ENCODE measurements at regions not wholly inside any gene's neighbourhood (a gene's known extent, or its start where the extent isn't known, plus 50 kb on each side); places are given as distances from the start of the nearest gene placed in this dataset.

- no peak overlapping the region for H3K27ac ChIP-seq
- no peak overlapping the region for H3K4me3 ChIP-seq
Measured at GRCh38 chr12:125399489-125399888, 334.3 kb downstream of the AACS start.

DNA sequence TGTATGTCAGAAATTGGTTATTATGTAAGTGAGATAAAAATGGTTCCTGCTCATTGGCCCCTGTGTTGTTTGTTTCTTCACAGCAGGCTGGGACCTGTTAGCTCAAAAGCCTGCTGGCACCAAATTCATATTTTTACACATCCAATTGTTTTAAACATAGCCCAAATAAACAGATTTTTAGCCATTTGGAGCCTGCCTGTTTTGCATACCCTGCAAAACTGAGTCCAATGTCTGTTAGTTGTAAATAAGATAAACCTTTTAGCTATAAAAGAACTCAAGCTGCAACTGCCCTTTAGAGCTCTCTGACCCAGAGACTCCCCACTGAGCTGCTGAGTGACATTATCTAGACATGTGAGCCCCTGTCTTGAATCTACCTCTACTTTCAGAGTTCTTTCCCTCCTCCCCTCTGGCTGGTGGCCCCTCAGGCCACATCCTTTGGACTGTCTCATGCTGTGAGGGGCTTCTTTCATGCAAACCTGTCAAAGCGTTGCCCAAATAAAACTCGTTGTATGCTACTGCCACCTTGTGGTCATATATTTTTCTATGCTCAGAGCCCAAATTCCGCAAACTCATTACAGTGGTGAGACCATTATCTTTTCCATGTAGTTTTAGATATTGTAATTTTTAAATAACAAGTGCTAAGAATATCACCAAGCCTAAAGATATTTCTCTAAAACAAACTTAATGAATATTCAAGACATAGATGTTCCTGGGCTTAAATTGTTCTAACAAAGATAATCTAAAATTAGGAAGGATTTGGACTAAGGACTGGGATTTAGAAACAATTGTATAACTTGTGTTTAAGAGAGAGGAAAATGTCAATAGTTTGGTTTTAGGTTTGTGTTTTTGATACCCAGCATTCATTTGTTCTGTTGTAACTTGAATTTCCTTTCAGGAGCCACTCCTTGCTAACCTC is 337.9 kb downstream of the AACS start:
- Histone ChIP-seq H3K4me3 (no peak overlapping the region), H3K27ac (no peak overlapping the region)

DNA sequence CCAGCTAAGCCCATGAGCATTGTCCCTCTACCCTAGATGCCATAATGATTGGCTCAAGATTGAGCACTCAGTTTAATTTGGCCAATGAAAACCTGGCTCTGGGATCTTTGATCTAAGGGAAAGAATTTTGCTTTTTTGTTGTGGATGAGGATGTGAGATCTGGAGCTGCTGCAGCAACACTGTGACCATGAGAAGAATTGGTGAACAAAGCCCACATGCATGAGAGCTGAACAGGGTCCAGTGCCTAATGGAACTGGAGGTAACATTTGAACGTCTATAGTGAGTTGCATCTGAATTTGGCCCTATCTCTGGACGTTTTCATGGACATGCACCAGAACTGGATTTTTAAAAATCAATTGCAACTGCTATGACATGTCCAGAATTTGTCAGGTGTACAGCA is 338.6 kb downstream of the AACS start:
- Histone ChIP-seq H3K4me3 (no peak overlapping the region), H3K27ac (no peak overlapping the region)

DNA sequence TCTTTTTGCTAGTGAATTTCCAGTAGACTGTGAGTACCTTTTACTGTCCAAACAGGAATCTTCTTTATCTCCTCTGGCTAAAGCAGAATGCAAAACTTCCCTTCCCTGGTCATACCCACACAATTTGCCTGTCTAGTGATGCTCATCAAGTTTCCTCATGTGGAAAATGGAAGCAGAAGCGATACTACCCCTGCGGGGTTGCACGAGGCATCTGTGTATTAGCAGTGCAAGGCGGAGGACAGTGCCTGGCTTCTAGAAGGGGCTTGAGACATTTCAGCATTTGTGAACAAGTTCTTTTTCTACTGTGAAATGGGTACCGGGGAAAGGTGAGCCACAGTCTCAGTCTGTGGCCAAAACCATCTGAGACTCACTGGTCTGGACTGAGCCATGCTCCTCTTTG is 340.9 kb downstream of the AACS start:
- no peak overlapping the region for H3K27ac ChIP-seq

DNA sequence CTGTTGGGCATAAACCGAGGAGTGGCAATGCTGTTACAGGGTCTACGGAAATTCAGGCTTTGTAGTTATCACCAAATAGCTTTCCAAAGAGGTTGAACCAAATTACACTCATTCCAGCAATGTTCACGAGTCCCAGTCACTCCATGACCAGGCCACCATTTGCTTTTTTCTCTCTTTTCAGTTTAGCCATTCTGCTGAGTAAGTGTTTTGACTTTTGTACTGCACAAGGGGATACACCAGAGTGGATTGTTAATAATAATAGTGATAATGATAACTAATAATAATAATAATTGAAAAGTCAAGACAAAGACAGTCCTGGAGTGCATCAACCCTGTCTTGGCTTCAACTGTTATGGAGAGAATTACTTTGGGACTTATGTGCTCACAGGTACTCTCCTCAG is 343.5 kb downstream of the AACS start:
- Histone ChIP-seq H3K4me3 (no peak overlapping the region), H3K27ac (no peak overlapping the region)

More for the DNA sequence above, 340.9 kb downstream of the AACS start:
- no peak overlapping the region for H3K4me3 ChIP-seq

- Histone ChIP-seq H3K27ac (no peak overlapping the region), H3K4me3 (no peak overlapping the region)
Measured at GRCh38 chr12:125412506-125412905, 347.3 kb downstream of the AACS start.

- no peak overlapping the region for H3K4me3 ChIP-seq
Measured at GRCh38 chr12:125417446-125417845, 352.2 kb downstream of the AACS start.

GRCh38 chr12:125418902-125419564 is 353.8 kb downstream of the AACS start:
- no peak overlapping the region for H3K27ac ChIP-seq
- H3K4me3 ChIP-seq, result no peak overlapping the region

More at GRCh38 chr12:125417446-125417845, 352.2 kb downstream of the AACS start:
- no peak overlapping the region for H3K27ac ChIP-seq

- Histone ChIP-seq H3K27ac (no peak overlapping the region), H3K4me3 (no peak overlapping the region)
Measured at GRCh38 chr12:125424909-125425308, 359.7 kb downstream of the AACS start.

- Histone ChIP-seq H3K27ac (no peak overlapping the region), H3K4me3 (no peak overlapping the region)
Measured at GRCh38 chr12:125431516-125431915, 366.3 kb downstream of the AACS start.

- H3K27ac ChIP-seq, result no peak overlapping the region
- no peak overlapping the region for H3K4me3 ChIP-seq
Measured at GRCh38 chr12:125434131-125434530, 368.9 kb downstream of the AACS start.

- Histone ChIP-seq H3K4me3 (no peak overlapping the region), H3K27ac (no peak overlapping the region)
Measured at GRCh38 chr12:125434936-125435443, 369.8 kb downstream of the AACS start.

DNA sequence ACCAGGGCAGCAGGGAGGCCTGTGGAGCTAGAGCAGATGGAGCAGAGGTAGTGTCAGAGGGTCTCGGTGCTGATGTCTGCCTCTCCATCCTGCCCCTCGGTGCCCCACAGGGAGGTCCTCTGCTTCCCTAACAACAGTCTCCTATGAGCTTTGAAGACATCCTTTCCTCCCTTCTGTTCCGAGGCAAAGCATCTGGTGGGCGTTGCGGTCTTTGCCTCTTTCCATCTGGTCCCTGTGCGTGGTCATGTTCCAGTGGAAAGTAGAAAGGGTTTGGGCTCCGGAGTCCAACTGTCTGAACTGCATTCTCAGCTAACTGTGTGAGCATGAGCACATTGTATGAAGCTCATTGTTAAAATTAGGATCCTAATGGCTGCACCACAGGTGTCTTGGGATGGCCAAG is 370.6 kb downstream of the AACS start:
- H3K27ac ChIP-seq, result no peak overlapping the region
- no peak overlapping the region for H3K4me3 ChIP-seq

GRCh38 chr12:125436686-125437085 is 371.5 kb downstream of the AACS start:
- Histone ChIP-seq H3K27ac (no peak overlapping the region), H3K4me3 (no peak overlapping the region)

GRCh38 chr12:125440399-125440798 is 375.2 kb downstream of the AACS start:
- Histone ChIP-seq H3K4me3 (no peak overlapping the region), H3K27ac (no peak overlapping the region)

- Histone ChIP-seq H3K27ac (no peak overlapping the region), H3K4me3 (no peak overlapping the region)
Measured at GRCh38 chr12:125443341-125443740, 378.1 kb downstream of the AACS start.

- H3K27ac ChIP-seq, result no peak overlapping the region
- H3K4me3 ChIP-seq, result no peak overlapping the region
Measured at GRCh38 chr12:125451408-125451807, 386.2 kb downstream of the AACS start.

DNA sequence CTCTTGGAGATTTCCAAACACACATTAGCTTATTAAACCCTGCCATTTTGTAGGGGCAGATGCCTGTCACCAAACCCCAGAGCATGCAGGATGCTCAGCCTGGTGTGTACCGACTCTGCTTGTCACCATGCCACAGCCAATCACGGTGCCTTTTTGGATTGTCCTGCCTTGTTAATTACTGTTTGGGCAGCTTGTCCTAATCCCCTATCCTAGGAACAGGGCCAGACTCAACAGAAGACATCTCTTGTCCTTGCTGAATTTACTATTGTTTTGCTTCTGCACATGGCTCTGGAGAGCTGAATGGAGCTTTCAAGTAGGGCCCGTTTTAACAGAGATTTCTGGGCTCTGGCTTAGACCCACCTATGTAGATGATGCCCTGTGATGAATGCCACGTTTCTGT is 388.5 kb downstream of the AACS start:
- no peak overlapping the region for H3K27ac ChIP-seq
- no peak overlapping the region for H3K4me3 ChIP-seq

DNA sequence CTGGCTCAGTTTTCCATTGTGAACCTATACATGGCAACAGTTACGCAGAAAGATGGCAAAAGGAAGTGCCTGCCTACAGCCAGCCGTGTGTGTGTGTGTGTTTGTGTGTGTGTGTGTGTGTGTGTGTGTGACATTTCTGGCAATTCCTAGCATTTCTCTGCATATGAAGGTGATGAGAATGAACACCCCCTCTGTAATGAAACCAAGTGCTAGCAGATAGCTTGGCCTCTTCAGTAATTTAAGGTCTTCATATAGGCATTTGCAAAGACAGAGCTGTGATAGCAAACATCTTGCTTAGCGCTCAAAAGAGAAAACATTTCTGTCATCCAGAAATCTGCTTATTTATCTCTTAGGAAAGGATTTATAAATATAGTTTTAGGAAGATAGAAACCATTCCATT is 389.1 kb downstream of the AACS start:
- H3K27ac ChIP-seq, result no peak overlapping the region
- H3K4me3 ChIP-seq, result no peak overlapping the region

- H3K27ac ChIP-seq, result no peak overlapping the region
- H3K4me3 ChIP-seq, result no peak overlapping the region
Measured at GRCh38 chr12:125454786-125455480, 389.7 kb downstream of the AACS start.

Measured in skin epidermis (tissue), 12 donors.